ENCODE measurements at regions not wholly inside any gene's neighbourhood (a gene's known extent, or its start where the extent isn't known, plus 50 kb on each side); places are given as distances from the start of the nearest gene placed in this dataset.

- 62% methylated on average over 8 of the region's 8 CpGs for WGBS
- H3K27me3 ChIP-seq (ENCODE audit: control insufficient read depth in 1 of 2, insufficient read depth in 1 of 2, low read length in 2 of 2): peaks cover 0 to 9% of the 10 kb centered on the region in 2 experiments
These were observed 113.2 kb upstream of the NSMCE3 start for GRCh38 chr15:29382862-29383261.

GRCh38 chr15:29380466-29380865, 110.8 kb upstream of the NSMCE3 start:
- Histone ChIP-seq H3K4me2 (ENCODE audit: low read length, poor library complexity, severe bottlenecking) (no peak overlapping the region), H3K23ac (ENCODE audit: low read length in 2 of 2) (no peak overlapping the region), H3K9ac (ENCODE audit: low read length) (no peak overlapping the region), H2BK5ac (ENCODE audit: low read depth, low read length, poor library complexity, severe bottlenecking) (no peak overlapping the region), H3K79me1 (replicated peaks; ENCODE audit: low read length, poor library complexity, severe bottlenecking) (no peaks in the 10 kb centered on the region), H3K27ac (ENCODE audit: low read length, poor library complexity, severe bottlenecking) (no peak overlapping the region), H3K4me3 (ENCODE audit: insufficient read depth in 1 of 2, low read depth in 1 of 2, low read length in 2 of 2) (no peak overlapping the region), H2BK12ac (ENCODE audit: low read length in 2 of 2) (no peak overlapping the region), H4K8ac (ENCODE audit: low read length) (no peak overlapping the region), H2AFZ (ENCODE audit: low read depth, low read length) (no peak overlapping the region), H3K36me3 (ENCODE audit: control insufficient read depth in 1 of 2, insufficient read depth in 2 of 2, low read depth in 1 of 2, low read length in 2 of 2) (no peaks in the 10 kb centered on the region), H3K4me1 (ENCODE audit: control insufficient read depth, insufficient read depth, low read depth, low read length) (peaks cover 2% of the 10 kb centered on the region), H2BK120ac (ENCODE audit: low read depth, low read length) (no peak overlapping the region), H2BK15ac (ENCODE audit: low read depth, poor library complexity, severe bottlenecking) (no peak overlapping the region), H3K4ac (ENCODE audit: low read depth in 1 of 2, low read length in 2 of 2) (no peak overlapping the region), H2AK5ac (ENCODE audit: low read length, severe bottlenecking) (no peak overlapping the region), H3K14ac (ENCODE audit: low read length in 2 of 2) (no peak overlapping the region), H3K27me3 (ENCODE audit: control insufficient read depth in 1 of 2, insufficient read depth in 1 of 2, low read length in 2 of 2) (peaks cover 0 to 4% of the 10 kb centered on the region in 2 experiments), H3K18ac (ENCODE audit: low read depth in 1 of 2, low read length in 2 of 2) (no peak overlapping the region), H3K9me3 (ENCODE audit: control insufficient read depth, low read length) (no peaks in the 10 kb centered on the region), H4K91ac (ENCODE audit: low read length) (no peak overlapping the region)
- WGBS: 90% methylated on average over 5 of the region's 6 CpGs
- no peak for DNase-seq

More at GRCh38 chr15:29382862-29383261, 113.2 kb upstream of the NSMCE3 start:
- Histone ChIP-seq H2BK12ac (ENCODE audit: low read length in 2 of 2) (no peak overlapping the region), H3K14ac (ENCODE audit: low read length in 2 of 2) (no peak overlapping the region), H4K91ac (ENCODE audit: low read length) (no peak overlapping the region), H2BK5ac (ENCODE audit: low read depth, low read length, poor library complexity, severe bottlenecking) (no peak overlapping the region), H3K79me1 (replicated peaks; ENCODE audit: low read length, poor library complexity, severe bottlenecking) (no peaks in the 10 kb centered on the region), H2BK15ac (ENCODE audit: low read depth, poor library complexity, severe bottlenecking) (no peak overlapping the region), H3K18ac (ENCODE audit: low read depth in 1 of 2, low read length in 2 of 2) (no peak overlapping the region), H3K4me2 (ENCODE audit: low read length, poor library complexity, severe bottlenecking) (no peak overlapping the region), H2BK120ac (ENCODE audit: low read depth, low read length) (no peak overlapping the region), H3K9me3 (ENCODE audit: control insufficient read depth, low read length) (no peaks in the 10 kb centered on the region), H3K4me1 (ENCODE audit: control insufficient read depth, insufficient read depth, low read depth, low read length) (peaks cover 2% of the 10 kb centered on the region), H4K8ac (ENCODE audit: low read length) (no peak overlapping the region), H3K4ac (ENCODE audit: low read depth in 1 of 2, low read length in 2 of 2) (no peak overlapping the region), H2AFZ (ENCODE audit: low read depth, low read length) (no peak overlapping the region), H3K27ac (ENCODE audit: low read length, poor library complexity, severe bottlenecking) (no peak overlapping the region), H3K23ac (ENCODE audit: low read length in 2 of 2) (no peak overlapping the region), H3K9ac (ENCODE audit: low read length) (no peak overlapping the region), H3K4me3 (ENCODE audit: insufficient read depth in 1 of 2, low read depth in 1 of 2, low read length in 2 of 2) (no peak overlapping the region), H2AK5ac (ENCODE audit: low read length, severe bottlenecking) (no peak overlapping the region), H3K36me3 (ENCODE audit: control insufficient read depth in 1 of 2, insufficient read depth in 2 of 2, low read depth in 1 of 2, low read length in 2 of 2) (no peaks in the 10 kb centered on the region)
- no peak for DNase-seq

GRCh38 chr15:29379647-29380046, 110.0 kb upstream of the NSMCE3 start:
- Histone ChIP-seq H2BK120ac (ENCODE audit: low read depth, low read length) (no peak overlapping the region), H2AK5ac (ENCODE audit: low read length, severe bottlenecking) (no peak overlapping the region), H3K9ac (ENCODE audit: low read length) (no peak overlapping the region), H2BK12ac (ENCODE audit: low read length in 2 of 2) (no peak overlapping the region), H4K91ac (ENCODE audit: low read length) (no peak overlapping the region), H3K23ac (ENCODE audit: low read length in 2 of 2) (no peak overlapping the region), H3K18ac (ENCODE audit: low read depth in 1 of 2, low read length in 2 of 2) (no peak overlapping the region), H3K4me2 (ENCODE audit: low read length, poor library complexity, severe bottlenecking) (no peak overlapping the region), H3K27me3 (ENCODE audit: control insufficient read depth in 1 of 2, insufficient read depth in 1 of 2, low read length in 2 of 2) (peaks cover 0 to 7% of the 10 kb centered on the region in 2 experiments), H3K4ac (ENCODE audit: low read depth in 1 of 2, low read length in 2 of 2) (no peak overlapping the region), H3K79me1 (replicated peaks; ENCODE audit: low read length, poor library complexity, severe bottlenecking) (no peaks in the 10 kb centered on the region), H3K9me3 (ENCODE audit: control insufficient read depth, low read length) (no peaks in the 10 kb centered on the region), H3K4me3 (ENCODE audit: insufficient read depth in 1 of 2, low read depth in 1 of 2, low read length in 2 of 2) (no peak overlapping the region), H4K8ac (ENCODE audit: low read length) (peak overlapping the region; percentile 16), H3K27ac (ENCODE audit: low read length, poor library complexity, severe bottlenecking) (no peak overlapping the region), H2BK5ac (ENCODE audit: low read depth, low read length, poor library complexity, severe bottlenecking) (no peak overlapping the region), H3K14ac (ENCODE audit: low read length in 2 of 2) (no peak overlapping the region), H3K4me1 (ENCODE audit: control insufficient read depth, insufficient read depth, low read depth, low read length) (peaks cover 2% of the 10 kb centered on the region), H2AFZ (ENCODE audit: low read depth, low read length) (no peak overlapping the region), H3K36me3 (ENCODE audit: control insufficient read depth in 1 of 2, insufficient read depth in 2 of 2, low read depth in 1 of 2, low read length in 2 of 2) (no peaks in the 10 kb centered on the region), H2BK15ac (ENCODE audit: low read depth, poor library complexity, severe bottlenecking) (no peak overlapping the region)
- 89% methylated on average over 4 of the region's 9 CpGs for WGBS
- DNase-seq: no peak

GRCh38 chr15:29377161-29377560, 107.5 kb upstream of the NSMCE3 start:
- H3K4me3 ChIP-seq (ENCODE audit: insufficient read depth in 1 of 2, low read depth in 1 of 2, low read length in 2 of 2): no peak overlapping the region
- H3K23ac ChIP-seq (ENCODE audit: low read length in 2 of 2): no peak overlapping the region
- 84% methylated on average over 6 of the region's 6 CpGs for WGBS
- H2AK5ac ChIP-seq (ENCODE audit: low read length, severe bottlenecking): no peak overlapping the region
- H3K36me3 ChIP-seq (ENCODE audit: control insufficient read depth in 1 of 2, insufficient read depth in 2 of 2, low read depth in 1 of 2, low read length in 2 of 2): no peaks in the 10 kb centered on the region
- no peak overlapping the region for H3K27ac ChIP-seq (ENCODE audit: low read length, poor library complexity, severe bottlenecking)
- H2BK12ac ChIP-seq (ENCODE audit: low read length in 2 of 2): no peak overlapping the region
- no peak overlapping the region for H2BK5ac ChIP-seq (ENCODE audit: low read depth, low read length, poor library complexity, severe bottlenecking)
- H3K79me1 ChIP-seq (replicated peaks; ENCODE audit: low read length, poor library complexity, severe bottlenecking): no peaks in the 10 kb centered on the region
- H3K14ac ChIP-seq (ENCODE audit: low read length in 2 of 2): no peak overlapping the region
- H3K4me1 ChIP-seq (ENCODE audit: control insufficient read depth, insufficient read depth, low read depth, low read length): peaks cover 2% of the 10 kb centered on the region
- H4K91ac ChIP-seq (ENCODE audit: low read length): no peak overlapping the region
- no peak overlapping the region for H4K8ac ChIP-seq (ENCODE audit: low read length)
- H3K27me3 ChIP-seq (ENCODE audit: control insufficient read depth in 1 of 2, insufficient read depth in 1 of 2, low read length in 2 of 2): peaks cover 0 to 3% of the 10 kb centered on the region in 2 experiments
- H3K9me3 ChIP-seq (ENCODE audit: control insufficient read depth, low read length): no peaks in the 10 kb centered on the region
- no peak overlapping the region for H3K4ac ChIP-seq (ENCODE audit: low read depth in 1 of 2, low read length in 2 of 2)
- H3K9ac ChIP-seq (ENCODE audit: low read length): no peak overlapping the region
- no peak overlapping the region for H2BK120ac ChIP-seq (ENCODE audit: low read depth, low read length)
- H3K18ac ChIP-seq (ENCODE audit: low read depth in 1 of 2, low read length in 2 of 2): no peak overlapping the region
- H2BK15ac ChIP-seq (ENCODE audit: low read depth, poor library complexity, severe bottlenecking): no peak overlapping the region
- no peak overlapping the region for H2AFZ ChIP-seq (ENCODE audit: low read depth, low read length)
- no peak overlapping the region for H3K4me2 ChIP-seq (ENCODE audit: low read length, poor library complexity, severe bottlenecking)
- no peak for DNase-seq

Data from mesenchymal stem cell (in vitro differentiated cells and primary cell).